SK-N-MC (cell line): ENCODE measurements at regions not wholly inside any gene's neighbourhood (a gene's known extent, or its start where the extent isn't known, plus 50 kb on each side); places are given as distances from the start of the nearest gene placed in this dataset.

Experiments
- EZH2 ChIP-seq: fragments of 200-600 bp; sonication (generic); IDR thresholded peaks from one replicate; pipeline ENCODE4 v1.6.1; 2017; ENCODE audit warnings: antibody characterized with exemption
- POLR2AphosphoS5 ChIP-seq: IDR thresholded peaks from 2 replicates; pipeline ENCODE4 v1.6.1; 2012; ENCODE audit warnings: mild to moderate bottlenecking, low read depth, low read length, borderline replicate concordance

- TF ChIP-seq EZH2 (no peak), POLR2AphosphoS5 (no peak)
These were observed 149.2 kb downstream of the PHLDA1 start for GRCh38 chr12:75882421-75882820.
